Panc1 (cell line): ENCODE measurements at regions not wholly inside any gene's neighbourhood (a gene's known extent, or its start where the extent isn't known, plus 50 kb on each side); places are given as distances from the start of the nearest gene placed in this dataset.

Experiments
- ATAC-seq: fragments of 200-7000 bp; cut with Tn5 transposase; 2 replicates; pipeline ENCODE4 v1.9.1; 2020; ENCODE audit warnings: mild to moderate bottlenecking, moderate library complexity
- BruUV-seq: library from RNA; stranded (reverse); fragments of 400-500 nt; replicated peaks from 2 replicates; lab custom pipeline; 2021; lab: Mats Ljungman, UMichigan
- CTCF ChIA-PET: fragments of 300-600 bp; sonication (Branson Sonifier 250); formaldehyde crosslinking; loops from one replicate; lab custom pipeline; 2022; ENCODE audit warnings: antibody characterized with exemption; lab: Charles Lee
- POLR2A ChIA-PET: fragments of 300-600 bp; sonication (Branson Sonifier 250); formaldehyde crosslinking; loops from one replicate; lab custom pipeline; 2022; ENCODE audit warnings: antibody characterized with exemption; lab: Charles Lee
- DNase-seq: peaks from one replicate; pipeline ENCODE4 v3.0.0-alpha.2; 2010; ENCODE audit warnings: low read depth, low spot score
- H3K27ac ChIP-seq: 2 replicates; pipeline ENCODE4 v1.5.1; 2011; ENCODE audit warnings: mild to moderate bottlenecking, low read length, inconsistent platforms
- H3K27me3 ChIP-seq: fragments of 200-500 bp; sonication (Bioruptor generic); 2 replicates; pipeline ENCODE4 v1.6.0; 2014; ENCODE audit warnings: low read length, inconsistent platforms; ENCODE audit not compliant: control insufficient read depth, insufficient read depth
- H3K36me3 ChIP-seq: fragments of 200-500 bp; sonication (Bioruptor generic); 2 replicates; pipeline ENCODE4 v1.5.1; 2014; ENCODE audit warnings: inconsistent platforms, mild to moderate bottlenecking, low read length, moderate library complexity; ENCODE audit not compliant: control insufficient read depth, insufficient read depth
- H3K4me1 ChIP-seq: 2 replicates; pipeline ENCODE4 v1.5.1; 2011; ENCODE audit warnings: inconsistent platforms, mild to moderate bottlenecking, low read length, moderate library complexity; ENCODE audit not compliant: control insufficient read depth, insufficient read depth
- H3K4me3 ChIP-seq, 2 experiments: 2 replicates each; pipeline ENCODE4 v1.5.1; 2011 to 2012; ENCODE audit warnings: low read depth in 2 of 2, low read length in 2 of 2, mild to moderate bottlenecking in 2 of 2, inconsistent platforms in 1 of 2, moderate library complexity in 1 of 2
- H3K9me3 ChIP-seq: fragments of 200-500 bp; sonication (Bioruptor generic); 2 replicates; pipeline ENCODE4 v1.5.1; 2014; ENCODE audit warnings: low read depth, mild to moderate bottlenecking, inconsistent platforms, low read length, moderate library complexity; ENCODE audit not compliant: control insufficient read depth, insufficient read depth
- POLR2AphosphoS5 ChIP-seq: IDR thresholded peaks from 2 replicates; pipeline ENCODE4 v1.6.1; 2012; ENCODE audit warnings: mild to moderate bottlenecking, low read depth, low read length, moderate library complexity
- SIN3A ChIP-seq: IDR thresholded peaks from 2 replicates; pipeline ENCODE4 v1.6.1; 2012; ENCODE audit warnings: low read depth, mild to moderate bottlenecking, low read length, moderate library complexity, borderline replicate concordance; ENCODE audit not compliant: insufficient read depth
- TCF7L2 ChIP-seq: IDR thresholded peaks from 2 replicates; pipeline ENCODE4 v1.6.1; 2011; ENCODE audit warnings: mild to moderate bottlenecking, low read depth, low read length, inconsistent platforms
- in situ Hi-C: cut with HindIII; loops from 2 replicates; pipeline ENCODE4 v1.10.0; 2016; ENCODE audit warnings: low sequenced_read_pairs, low pct_unique_long_range_greater_than_20kb
- intact Hi-C: fragments of 100-400 bp; cut with micrococcal nuclease; formaldehyde crosslinking; loops from one replicate; pipeline ENCODE4 v1.10.0; 2022; ENCODE audit not compliant: unreplicated experiment
- TF ChIP-seq, protein P1 (sequence below), 2 experiments: IDR thresholded peaks; 2 replicates each; pipeline ENCODE4 v1.6.1; 2011 to 2012; ENCODE audit warnings: low read depth in 2 of 2, control low read depth in 1 of 2, low read length in 1 of 2, mild to moderate bottlenecking in 1 of 2, moderate library complexity in 1 of 2; ENCODE audit not compliant: insufficient read depth in 1 of 2
- TF ChIP-seq, protein P2 (sequence below): fragments of 450-650 bp; IDR thresholded peaks from 2 replicates; pipeline ENCODE4 v1.5.1; 2017; ENCODE audit warnings: mild to moderate bottlenecking

DNA sequence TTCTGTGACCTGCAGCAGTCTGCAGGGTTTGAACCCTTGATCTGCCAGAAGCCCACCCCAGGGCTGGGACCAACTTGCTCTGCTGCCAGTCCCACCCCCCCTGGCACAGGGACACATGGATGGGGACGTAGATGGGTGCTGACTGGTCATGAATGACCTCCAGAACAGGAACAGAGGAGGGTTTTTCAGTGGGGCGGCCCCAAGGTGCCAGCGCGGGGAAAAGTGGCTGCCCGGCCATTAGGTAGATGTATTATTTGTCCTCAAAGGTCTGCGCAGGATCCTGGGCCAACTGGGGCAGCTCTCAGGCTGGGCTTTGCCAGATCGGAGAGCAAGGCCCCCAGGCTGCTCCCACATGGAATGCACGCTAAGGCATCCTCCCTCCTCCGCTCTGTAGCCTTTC is 265.2 kb upstream of the TNRC6C start:
- POLR2A ChIA-PET, result no interaction called here
- intact Hi-C loops (no loop called here), in situ Hi-C loops (no loop called here)
- Histone ChIP-seq H3K9me3 (no peaks in the 10 kb centered on the region), H3K4me3 (no peak overlapping the region), H3K4me1 (no peaks in the 10 kb centered on the region), H3K27ac (no peak overlapping the region), H3K36me3 (no peaks in the 10 kb centered on the region), H3K27me3 (peaks cover 49% of the 10 kb centered on the region)
- no TSS peak for BruUV-seq
- no peak for TF ChIP-seq TCF7L2
- no peak for TF ChIP-seq SIN3A
- TF ChIP-seq, protein P1, sequence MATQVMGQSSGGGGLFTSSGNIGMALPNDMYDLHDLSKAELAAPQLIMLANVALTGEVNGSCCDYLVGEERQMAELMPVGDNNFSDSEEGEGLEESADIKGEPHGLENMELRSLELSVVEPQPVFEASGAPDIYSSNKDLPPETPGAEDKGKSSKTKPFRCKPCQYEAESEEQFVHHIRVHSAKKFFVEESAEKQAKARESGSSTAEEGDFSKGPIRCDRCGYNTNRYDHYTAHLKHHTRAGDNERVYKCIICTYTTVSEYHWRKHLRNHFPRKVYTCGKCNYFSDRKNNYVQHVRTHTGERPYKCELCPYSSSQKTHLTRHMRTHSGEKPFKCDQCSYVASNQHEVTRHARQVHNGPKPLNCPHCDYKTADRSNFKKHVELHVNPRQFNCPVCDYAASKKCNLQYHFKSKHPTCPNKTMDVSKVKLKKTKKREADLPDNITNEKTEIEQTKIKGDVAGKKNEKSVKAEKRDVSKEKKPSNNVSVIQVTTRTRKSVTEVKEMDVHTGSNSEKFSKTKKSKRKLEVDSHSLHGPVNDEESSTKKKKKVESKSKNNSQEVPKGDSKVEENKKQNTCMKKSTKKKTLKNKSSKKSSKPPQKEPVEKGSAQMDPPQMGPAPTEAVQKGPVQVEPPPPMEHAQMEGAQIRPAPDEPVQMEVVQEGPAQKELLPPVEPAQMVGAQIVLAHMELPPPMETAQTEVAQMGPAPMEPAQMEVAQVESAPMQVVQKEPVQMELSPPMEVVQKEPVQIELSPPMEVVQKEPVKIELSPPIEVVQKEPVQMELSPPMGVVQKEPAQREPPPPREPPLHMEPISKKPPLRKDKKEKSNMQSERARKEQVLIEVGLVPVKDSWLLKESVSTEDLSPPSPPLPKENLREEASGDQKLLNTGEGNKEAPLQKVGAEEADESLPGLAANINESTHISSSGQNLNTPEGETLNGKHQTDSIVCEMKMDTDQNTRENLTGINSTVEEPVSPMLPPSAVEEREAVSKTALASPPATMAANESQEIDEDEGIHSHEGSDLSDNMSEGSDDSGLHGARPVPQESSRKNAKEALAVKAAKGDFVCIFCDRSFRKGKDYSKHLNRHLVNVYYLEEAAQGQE (IDR thresholded peaks at IDR 0.05; ENCODE audit: insufficient read depth in 1 of 2, low read depth in 2 of 2, low read length in 1 of 2), result no peak
- TF ChIP-seq, protein P2, sequence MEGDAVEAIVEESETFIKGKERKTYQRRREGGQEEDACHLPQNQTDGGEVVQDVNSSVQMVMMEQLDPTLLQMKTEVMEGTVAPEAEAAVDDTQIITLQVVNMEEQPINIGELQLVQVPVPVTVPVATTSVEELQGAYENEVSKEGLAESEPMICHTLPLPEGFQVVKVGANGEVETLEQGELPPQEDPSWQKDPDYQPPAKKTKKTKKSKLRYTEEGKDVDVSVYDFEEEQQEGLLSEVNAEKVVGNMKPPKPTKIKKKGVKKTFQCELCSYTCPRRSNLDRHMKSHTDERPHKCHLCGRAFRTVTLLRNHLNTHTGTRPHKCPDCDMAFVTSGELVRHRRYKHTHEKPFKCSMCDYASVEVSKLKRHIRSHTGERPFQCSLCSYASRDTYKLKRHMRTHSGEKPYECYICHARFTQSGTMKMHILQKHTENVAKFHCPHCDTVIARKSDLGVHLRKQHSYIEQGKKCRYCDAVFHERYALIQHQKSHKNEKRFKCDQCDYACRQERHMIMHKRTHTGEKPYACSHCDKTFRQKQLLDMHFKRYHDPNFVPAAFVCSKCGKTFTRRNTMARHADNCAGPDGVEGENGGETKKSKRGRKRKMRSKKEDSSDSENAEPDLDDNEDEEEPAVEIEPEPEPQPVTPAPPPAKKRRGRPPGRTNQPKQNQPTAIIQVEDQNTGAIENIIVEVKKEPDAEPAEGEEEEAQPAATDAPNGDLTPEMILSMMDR, result no peak
- no peak for TF ChIP-seq POLR2AphosphoS5
- DNase-seq (no peak), ATAC-seq (no peak)
- CTCF ChIA-PET, result no interaction called here

DNA sequence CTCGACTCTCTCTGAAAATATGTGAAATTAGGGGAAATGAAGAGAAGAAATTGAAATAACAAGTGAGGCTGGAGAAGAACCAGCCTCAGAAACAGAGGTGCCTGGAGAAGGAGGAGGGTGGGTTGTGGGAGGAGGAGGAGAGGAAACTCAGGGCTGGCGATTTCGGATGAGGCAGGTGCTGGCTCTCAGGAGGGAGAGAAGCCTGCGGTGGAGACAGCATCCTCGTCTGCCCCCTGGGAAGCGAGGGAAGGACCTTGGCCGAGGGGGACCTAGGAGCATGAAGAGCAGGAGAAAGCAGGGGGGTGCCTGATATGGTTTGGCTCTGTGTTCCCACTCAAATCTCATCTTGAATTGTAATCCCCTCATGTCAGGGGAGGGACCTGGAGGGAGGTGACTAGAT is 264.7 kb upstream of the TNRC6C start:
- H3K36me3 ChIP-seq, result no peaks in the 10 kb centered on the region
- CTCF ChIA-PET, result no interaction called here
- in situ Hi-C loops (no loop called here), intact Hi-C loops (no loop called here)
- H3K4me3 ChIP-seq, result no peak overlapping the region
- H3K27ac ChIP-seq, result no peak overlapping the region
- peaks cover 54% of the 10 kb centered on the region for H3K27me3 ChIP-seq
- no TSS peak for BruUV-seq
- ATAC-seq, result no peak
- no peak for DNase-seq
- H3K4me1 ChIP-seq, result no peaks in the 10 kb centered on the region
- TF ChIP-seq TCF7L2 (no peak), SIN3A (no peak), POLR2AphosphoS5 (no peak)
- TF ChIP-seq, protein P2, result no peak
- TF ChIP-seq, protein P1 (IDR thresholded peaks at IDR 0.05; ENCODE audit: insufficient read depth in 1 of 2, low read depth in 2 of 2, low read length in 1 of 2), result no peak
- no peaks in the 10 kb centered on the region for H3K9me3 ChIP-seq
- POLR2A ChIA-PET, result no interaction called here
